ENCODE measurements at regions not wholly inside any gene's neighbourhood (a gene's known extent, or its start where the extent isn't known, plus 50 kb on each side); places are given as distances from the start of the nearest gene placed in this dataset.

- H3K36me3 Mint-ChIP-seq (ENCODE audit: insufficient read depth in 2 of 2), result no peaks in the 10 kb centered on the region
- DNase-seq, result no peak
- no peak overlapping the region for H3K27ac Mint-ChIP-seq
- H3K4me3 Mint-ChIP-seq, result no peak overlapping the region
- peaks cover 8% of the 10 kb centered on the region for H3K27me3 Mint-ChIP-seq (ENCODE audit: low read depth)
- no peaks in the 10 kb centered on the region for H3K4me1 Mint-ChIP-seq (ENCODE audit: low read depth)
- no peak for ATAC-seq (replicated peaks in 1 of 2)
- H3K9me3 Mint-ChIP-seq, result no peaks in the 10 kb centered on the region
Observed at GRCh38 chr2:156800781-156801361, 364.7 kb downstream of the GPD2 start.

GRCh38 chr2:156803243-156803642 lies 367.1 kb downstream of the GPD2 start:
- Mint-ChIP-seq H3K27ac (no peak overlapping the region), H3K9me3 (no peaks in the 10 kb centered on the region), H3K36me3 (ENCODE audit: insufficient read depth in 2 of 2) (no peaks in the 10 kb centered on the region), H3K27me3 (ENCODE audit: low read depth) (peaks cover 8% of the 10 kb centered on the region), H3K4me3 (peak overlapping the region in 1 of 2 donors; percentile 44), H3K4me1 (ENCODE audit: low read depth) (no peaks in the 10 kb centered on the region)
- no peak for ATAC-seq (replicated peaks in 1 of 2)
- DNase-seq, result no peak

DNA sequence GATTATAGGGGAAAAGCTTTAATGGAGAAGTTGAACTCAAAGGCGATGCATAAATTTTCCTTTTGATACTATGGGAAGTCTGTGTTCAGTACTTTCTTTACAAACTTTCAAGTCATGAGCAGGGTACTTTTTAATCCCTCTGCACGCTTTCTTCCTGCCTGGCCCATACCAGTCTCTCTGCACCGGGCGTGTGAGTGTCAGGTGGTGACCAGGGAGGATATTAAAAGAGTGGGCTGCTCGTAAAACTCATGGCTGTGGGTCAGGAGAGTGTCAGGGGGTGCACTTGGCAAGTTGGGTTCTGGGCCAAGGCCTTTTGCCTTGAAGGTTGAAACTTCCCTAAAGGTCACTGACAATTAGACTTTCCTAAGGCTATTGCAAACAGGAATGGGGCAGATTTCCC lies 367.8 kb downstream of the GPD2 start:
- Mint-ChIP-seq H3K4me3 (no peak overlapping the region), H3K36me3 (ENCODE audit: insufficient read depth in 2 of 2) (no peaks in the 10 kb centered on the region), H3K9me3 (no peaks in the 10 kb centered on the region), H3K4me1 (ENCODE audit: low read depth) (no peaks in the 10 kb centered on the region), H3K27me3 (ENCODE audit: low read depth) (peaks cover 8% of the 10 kb centered on the region), H3K27ac (no peak overlapping the region)
- ATAC-seq (replicated peaks in 1 of 2), result no peak
- DNase-seq, result no peak

DNA sequence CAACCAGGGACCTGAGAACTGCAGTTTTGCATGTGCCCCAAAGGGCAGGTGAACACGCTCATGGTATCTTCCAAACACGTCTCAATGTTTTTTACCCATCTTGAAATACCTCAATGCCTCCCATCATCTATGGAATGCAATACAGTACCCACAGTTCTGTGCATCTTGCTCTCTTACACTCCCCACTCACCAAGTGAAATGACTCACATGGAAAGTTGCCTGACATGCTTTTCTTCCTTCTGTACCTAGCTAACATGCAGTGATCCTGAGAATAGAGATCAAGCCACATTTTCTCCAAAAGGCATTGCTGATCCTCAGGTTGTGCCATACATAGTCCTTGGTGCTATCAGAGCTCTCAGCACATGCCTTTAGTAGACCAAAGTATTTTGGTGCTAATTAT lies 373.9 kb downstream of the GPD2 start:
- DNase-seq (no peak), ATAC-seq (replicated peaks in 1 of 2) (no peak)
- H3K4me1 Mint-ChIP-seq (ENCODE audit: low read depth), result no peaks in the 10 kb centered on the region
- no peaks in the 10 kb centered on the region for H3K9me3 Mint-ChIP-seq
- H3K27me3 Mint-ChIP-seq (ENCODE audit: low read depth), result no peaks in the 10 kb centered on the region
- no peaks in the 10 kb centered on the region for H3K36me3 Mint-ChIP-seq (ENCODE audit: insufficient read depth in 2 of 2)
- no peak overlapping the region for H3K4me3 Mint-ChIP-seq
- no peak overlapping the region for H3K27ac Mint-ChIP-seq

- no peaks in the 10 kb centered on the region for H3K27me3 Mint-ChIP-seq (ENCODE audit: low read depth)
- DNase-seq (no peak), ATAC-seq (replicated peaks in 1 of 2) (no peak)
- H3K9me3 Mint-ChIP-seq, result no peaks in the 10 kb centered on the region
- no peaks in the 10 kb centered on the region for H3K36me3 Mint-ChIP-seq (ENCODE audit: insufficient read depth in 2 of 2)
- H3K4me1 Mint-ChIP-seq (ENCODE audit: low read depth), result no peaks in the 10 kb centered on the region
- no peak overlapping the region for H3K27ac Mint-ChIP-seq
- no peak overlapping the region for H3K4me3 Mint-ChIP-seq
Observed at GRCh38 chr2:156812496-156812895, 376.3 kb downstream of the GPD2 start.

DNA sequence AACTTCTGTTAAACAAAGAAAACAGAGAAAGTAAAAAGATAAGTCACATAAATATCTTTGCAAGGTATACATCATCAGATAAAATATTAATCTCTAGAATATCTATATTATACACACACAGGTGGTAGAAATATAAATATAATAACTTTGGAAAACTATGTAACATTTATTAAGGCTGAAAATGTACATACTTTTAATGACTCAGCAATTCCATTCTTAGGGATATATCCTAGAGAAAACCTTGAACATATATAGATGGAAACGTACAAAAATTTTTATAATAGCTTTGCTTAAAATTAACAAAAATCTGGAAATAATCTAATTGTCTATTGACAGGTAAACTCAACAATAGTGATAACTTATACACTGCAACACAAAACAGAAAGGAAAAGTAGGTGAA lies 381.3 kb downstream of the GPD2 start:
- H3K36me3 Mint-ChIP-seq (ENCODE audit: insufficient read depth in 2 of 2), result no peaks in the 10 kb centered on the region
- H3K27me3 Mint-ChIP-seq (ENCODE audit: low read depth), result no peaks in the 10 kb centered on the region
- no peaks in the 10 kb centered on the region for H3K9me3 Mint-ChIP-seq
- no peak for DNase-seq
- H3K27ac Mint-ChIP-seq, result no peak overlapping the region
- H3K4me1 Mint-ChIP-seq (ENCODE audit: low read depth), result peaks cover 9% of the 10 kb centered on the region
- ATAC-seq (replicated peaks in 1 of 2), result no peak
- no peak overlapping the region for H3K4me3 Mint-ChIP-seq

DNA sequence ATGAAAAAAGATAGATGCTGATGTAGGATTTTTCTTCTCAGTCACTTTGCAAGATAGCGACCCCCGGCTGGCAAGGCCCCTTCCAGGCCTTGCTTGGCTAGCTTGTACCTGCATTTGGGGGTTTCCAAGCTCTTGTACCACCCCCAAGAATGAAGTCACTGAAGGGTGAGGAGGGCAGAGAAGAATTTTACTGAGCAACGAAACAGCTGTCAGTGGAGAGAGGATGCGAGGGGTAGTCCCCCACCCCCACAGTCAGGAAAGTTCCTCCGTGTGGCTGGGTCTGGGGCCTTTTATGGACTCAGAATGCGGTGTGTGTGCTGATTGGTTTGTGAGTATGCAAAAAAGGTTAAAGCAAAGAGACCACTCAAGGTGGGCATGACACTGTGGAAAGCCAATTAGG lies 382.0 kb downstream of the GPD2 start:
- H3K36me3 Mint-ChIP-seq (ENCODE audit: insufficient read depth in 2 of 2), result no peaks in the 10 kb centered on the region
- ATAC-seq (replicated peaks in 1 of 2), result peak in 1 of 2 donors; percentile 38
- no peak for DNase-seq
- H3K27me3 Mint-ChIP-seq (ENCODE audit: low read depth), result no peaks in the 10 kb centered on the region
- no peaks in the 10 kb centered on the region for H3K9me3 Mint-ChIP-seq
- H3K4me3 Mint-ChIP-seq, result peak overlapping the region in 1 of 2 donors; percentile 52
- peaks cover 9% of the 10 kb centered on the region for H3K4me1 Mint-ChIP-seq (ENCODE audit: low read depth)
- H3K27ac Mint-ChIP-seq, result no peak overlapping the region

- no peaks in the 10 kb centered on the region for H3K9me3 Mint-ChIP-seq
- no peak for ATAC-seq (replicated peaks in 1 of 2)
- no peak for DNase-seq
- no peak overlapping the region for H3K27ac Mint-ChIP-seq
- peaks cover 9% of the 10 kb centered on the region for H3K4me1 Mint-ChIP-seq (ENCODE audit: low read depth)
- H3K36me3 Mint-ChIP-seq (ENCODE audit: insufficient read depth in 2 of 2), result no peaks in the 10 kb centered on the region
- H3K4me3 Mint-ChIP-seq, result no peak overlapping the region
- H3K27me3 Mint-ChIP-seq (ENCODE audit: low read depth), result no peaks in the 10 kb centered on the region
Observed at GRCh38 chr2:156818944-156819343, 382.8 kb downstream of the GPD2 start.

DNA sequence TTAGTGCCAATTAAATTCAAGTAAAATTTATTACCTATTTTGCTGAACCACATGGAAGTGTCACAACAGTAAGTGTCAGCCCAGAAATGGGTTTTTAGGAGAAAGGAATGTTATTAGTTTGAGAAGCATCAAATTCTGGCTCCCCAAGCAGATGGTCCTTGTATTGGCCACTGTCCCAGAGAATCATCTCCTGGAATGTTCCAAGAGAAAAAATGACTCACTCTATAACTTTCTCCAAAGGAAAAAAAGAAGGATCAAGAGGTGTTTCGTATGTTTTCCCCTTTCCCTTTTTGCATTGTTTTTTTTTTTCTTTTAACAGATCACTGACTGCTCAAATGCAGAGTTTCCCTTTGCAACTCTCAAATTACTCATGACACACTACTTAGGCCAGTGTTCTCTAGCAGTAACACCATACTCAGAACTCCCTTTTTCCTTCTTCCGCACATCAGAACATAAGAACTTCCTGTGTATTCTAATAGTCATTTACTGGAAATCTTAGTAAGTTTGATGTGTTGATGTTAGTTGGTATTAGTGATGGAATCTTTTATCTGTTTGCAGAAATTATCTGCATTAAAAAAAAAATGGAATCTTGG lies 390.3 kb downstream of the GPD2 start:
- H3K9me3 Mint-ChIP-seq, result peaks cover 5% of the 10 kb centered on the region in 2 donors
- H3K4me1 Mint-ChIP-seq (ENCODE audit: low read depth), result no peaks in the 10 kb centered on the region
- no peak overlapping the region for H3K27ac Mint-ChIP-seq
- ATAC-seq (replicated peaks in 1 of 2) (no peak), DNase-seq (no peak)
- H3K27me3 Mint-ChIP-seq (ENCODE audit: low read depth), result no peaks in the 10 kb centered on the region
- peaks cover 0 to 2% of the 10 kb centered on the region in 2 donors for H3K36me3 Mint-ChIP-seq (ENCODE audit: insufficient read depth in 2 of 2)
- H3K4me3 Mint-ChIP-seq, result no peak overlapping the region

- no peak for ATAC-seq (replicated peaks in 1 of 2)
- Mint-ChIP-seq H3K9me3 (no peaks in the 10 kb centered on the region), H3K27me3 (ENCODE audit: low read depth) (no peaks in the 10 kb centered on the region), H3K4me1 (ENCODE audit: low read depth) (no peaks in the 10 kb centered on the region), H3K27ac (no peak overlapping the region), H3K4me3 (no peak overlapping the region), H3K36me3 (ENCODE audit: insufficient read depth in 2 of 2) (no peaks in the 10 kb centered on the region)
- no peak for DNase-seq
Observed at GRCh38 chr2:156834431-156834830, 398.3 kb downstream of the GPD2 start.

- H3K27me3 Mint-ChIP-seq (ENCODE audit: low read depth), result no peaks in the 10 kb centered on the region
- H3K27ac Mint-ChIP-seq, result no peak overlapping the region
- no peak for DNase-seq
- H3K4me3 Mint-ChIP-seq, result no peak overlapping the region
- no peak for ATAC-seq (replicated peaks in 1 of 2)
- H3K4me1 Mint-ChIP-seq (ENCODE audit: low read depth), result no peaks in the 10 kb centered on the region
- H3K36me3 Mint-ChIP-seq (ENCODE audit: insufficient read depth in 2 of 2), result no peaks in the 10 kb centered on the region
- no peaks in the 10 kb centered on the region for H3K9me3 Mint-ChIP-seq
Observed at GRCh38 chr2:156837635-156838370, 401.6 kb downstream of the GPD2 start.

DNA sequence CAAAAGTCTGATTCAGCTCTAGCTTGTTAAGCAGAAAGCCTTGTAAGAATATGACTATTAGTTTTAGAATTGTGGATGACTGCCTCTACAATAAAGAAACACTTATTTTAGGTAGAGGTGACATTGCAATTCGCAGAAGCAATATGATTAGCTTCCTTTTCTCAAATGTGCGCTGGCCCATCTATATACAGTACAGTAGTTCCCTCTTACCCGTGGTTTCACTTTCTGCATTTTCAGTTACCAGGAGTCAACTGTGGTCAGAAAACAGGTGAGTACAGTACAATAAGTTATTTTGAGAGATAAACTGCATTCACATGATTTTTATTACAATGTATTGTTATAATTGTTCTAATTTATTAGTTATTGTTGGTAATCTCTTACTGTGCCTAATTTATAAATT lies 405.1 kb downstream of the GPD2 start:
- no peak for ATAC-seq (replicated peaks in 1 of 2)
- Mint-ChIP-seq H3K4me3 (no peak overlapping the region), H3K27me3 (ENCODE audit: low read depth) (no peaks in the 10 kb centered on the region), H3K27ac (no peak overlapping the region), H3K9me3 (no peaks in the 10 kb centered on the region), H3K4me1 (ENCODE audit: low read depth) (no peaks in the 10 kb centered on the region), H3K36me3 (ENCODE audit: insufficient read depth in 2 of 2) (no peaks in the 10 kb centered on the region)
- no peak for DNase-seq

GRCh38 chr2:156845806-156846558 lies 409.8 kb downstream of the GPD2 start:
- DNase-seq, result no peak

More at GRCh38 chr2:156845806-156846558, 409.8 kb downstream of the GPD2 start:
- H3K9me3 Mint-ChIP-seq, result no peaks in the 10 kb centered on the region
- no peak overlapping the region for H3K27ac Mint-ChIP-seq
- no peaks in the 10 kb centered on the region for H3K27me3 Mint-ChIP-seq (ENCODE audit: low read depth)
- no peak overlapping the region for H3K4me3 Mint-ChIP-seq
- no peaks in the 10 kb centered on the region for H3K4me1 Mint-ChIP-seq (ENCODE audit: low read depth)
- H3K36me3 Mint-ChIP-seq (ENCODE audit: insufficient read depth in 2 of 2), result no peaks in the 10 kb centered on the region
- ATAC-seq (replicated peaks in 1 of 2), result no peak

All from activated T-cell treated with anti-CD3 and anti-CD28 coated beads, Interleukin-2, amount 50 U/mL, for 72 hours (primary cell).